ENCODE measurements at regions not wholly inside any gene's neighbourhood (a gene's known extent, or its start where the extent isn't known, plus 50 kb on each side); places are given as distances from the start of the nearest gene placed in this dataset.

DNA sequence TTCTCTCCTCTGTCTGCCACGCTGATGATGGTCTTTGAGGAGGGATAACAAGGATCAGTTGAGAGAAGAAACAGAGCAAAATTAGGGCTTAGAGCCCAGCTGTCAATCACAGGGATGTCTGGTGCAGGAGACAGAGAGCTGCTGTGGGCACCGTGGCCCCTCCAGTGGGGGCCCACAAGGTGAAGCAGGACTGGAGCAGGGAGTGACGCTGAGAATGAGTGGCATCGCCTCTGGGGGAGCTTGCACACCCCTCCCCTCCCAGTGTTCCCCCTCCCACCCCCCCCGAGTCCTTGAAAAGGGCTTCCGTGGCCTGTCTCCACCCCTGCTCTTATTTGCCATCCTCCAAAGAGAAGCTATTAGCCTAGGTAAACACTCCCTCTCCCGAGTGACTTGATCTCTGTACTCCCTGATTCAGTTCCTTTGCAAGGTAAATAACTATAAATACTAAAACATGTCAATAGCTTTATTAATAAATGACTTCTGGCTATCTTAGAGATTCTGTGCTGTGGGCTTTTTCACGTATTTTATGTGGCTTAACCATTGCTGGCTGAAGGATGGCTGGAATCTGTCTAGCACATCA, 440.0 kb downstream of the ZNF536 start:
- TF ChIP-seq GATA3 (IDR thresholded peaks at IDR 0.05; ENCODE audit: low read depth, low read length) (no peak), GATA2 (IDR thresholded peaks at IDR 0.05; ENCODE audit: low read depth, low read length) (no peak)

DNA sequence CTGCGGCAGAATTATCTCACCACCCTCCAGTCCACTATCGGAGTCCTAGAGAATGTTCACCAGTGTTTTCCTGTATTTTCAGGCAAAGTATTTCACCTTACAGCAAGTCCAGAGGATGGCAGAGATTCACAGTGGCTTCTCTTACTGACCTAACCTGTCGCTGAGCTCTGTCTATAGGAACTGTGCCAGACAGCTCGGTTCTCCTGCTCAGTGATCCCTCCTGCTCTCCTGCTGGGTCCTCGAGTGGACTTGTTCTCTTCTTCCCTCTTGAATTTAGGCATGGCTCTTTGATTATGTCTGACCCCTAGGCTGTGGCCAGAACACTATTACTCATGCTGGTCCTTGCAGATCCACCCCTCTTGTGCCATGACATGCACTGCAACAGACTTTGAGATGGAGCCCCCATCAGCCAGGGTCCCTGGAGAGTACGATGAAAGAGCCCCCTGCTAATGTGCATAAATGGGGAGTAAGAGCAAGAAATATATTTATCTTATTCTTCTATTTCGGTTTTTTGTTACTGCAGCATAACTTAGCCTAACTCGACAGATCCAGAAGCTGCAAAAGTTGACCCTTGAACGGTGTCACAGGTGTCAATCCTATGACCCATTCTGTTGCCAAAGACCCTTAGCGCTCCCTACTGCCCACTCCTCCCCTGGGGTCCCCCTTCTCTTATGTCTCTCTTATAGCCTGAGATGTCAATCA, 439.4 kb downstream of the ZNF536 start:
- TF ChIP-seq GATA2 (IDR thresholded peaks at IDR 0.05; ENCODE audit: low read depth, low read length), result no peak
- no peak for TF ChIP-seq GATA3 (IDR thresholded peaks at IDR 0.05; ENCODE audit: low read depth, low read length)

DNA sequence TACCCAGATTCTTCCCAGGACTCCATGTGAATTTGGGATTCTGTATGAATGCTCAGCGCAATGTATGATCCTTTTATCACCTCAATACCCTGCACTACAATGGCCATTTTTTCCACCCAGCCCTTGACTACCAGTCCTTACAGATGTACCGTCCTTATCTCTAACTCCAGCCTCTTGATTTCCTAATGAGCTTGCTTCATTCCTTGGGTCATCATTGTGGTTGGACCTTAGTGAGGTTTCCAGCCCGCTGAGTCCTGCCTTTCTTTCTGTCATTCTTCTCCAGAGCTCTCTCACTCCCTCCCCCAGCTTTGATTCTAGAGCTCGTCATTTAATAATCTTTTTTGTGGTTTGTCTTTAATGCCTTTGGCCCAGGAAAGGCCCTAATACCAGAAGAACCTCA, 438.5 kb downstream of the ZNF536 start:
- TF ChIP-seq GATA2 (IDR thresholded peaks at IDR 0.05; ENCODE audit: low read depth, low read length) (no peak), GATA3 (IDR thresholded peaks at IDR 0.05; ENCODE audit: low read depth, low read length) (no peak)

DNA sequence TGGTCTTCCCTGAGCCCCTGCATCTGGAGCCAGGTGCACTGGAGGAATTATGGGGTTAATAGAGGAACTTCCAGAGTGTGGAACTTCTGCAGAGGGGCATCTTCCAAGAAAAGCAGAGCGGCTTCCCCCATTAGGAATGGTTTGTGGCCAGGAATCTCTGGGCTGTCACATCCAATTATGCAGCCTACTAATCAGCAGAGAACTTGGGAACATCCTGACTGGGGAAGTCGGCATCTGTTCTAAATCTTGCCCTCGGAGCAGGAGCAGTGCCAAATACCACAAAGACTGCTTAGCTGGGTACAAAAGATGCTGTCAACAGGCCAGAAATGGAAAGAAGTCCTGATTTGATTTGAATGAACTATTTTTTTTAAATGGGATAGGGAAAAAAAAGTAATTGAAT, 435.1 kb downstream of the ZNF536 start:
- TF ChIP-seq GATA2 (IDR thresholded peaks at IDR 0.05; ENCODE audit: low read depth, low read length) (no peak), GATA3 (IDR thresholded peaks at IDR 0.05; ENCODE audit: low read depth, low read length) (no peak)

DNA sequence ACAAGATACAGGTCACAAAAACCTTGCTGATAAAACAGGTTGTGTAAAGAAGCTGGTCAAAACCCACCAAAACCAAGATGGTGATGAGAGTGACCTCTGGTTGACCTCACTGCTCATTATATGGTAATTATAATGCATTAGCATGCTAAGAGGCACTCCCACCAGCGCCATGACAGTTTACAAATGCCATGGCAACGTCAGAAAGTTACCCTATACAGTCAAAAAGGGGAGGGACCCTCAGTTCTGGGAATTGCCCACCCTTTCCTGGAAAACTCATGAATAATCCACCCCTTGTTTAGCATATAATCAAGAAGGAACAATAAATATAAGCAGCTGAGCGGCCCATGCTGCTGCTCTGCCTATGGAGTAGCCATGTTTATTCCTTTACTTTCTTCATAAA, 434.1 kb downstream of the ZNF536 start:
- TF ChIP-seq GATA3 (IDR thresholded peaks at IDR 0.05; ENCODE audit: low read depth, low read length) (no peak), GATA2 (IDR thresholded peaks at IDR 0.05; ENCODE audit: low read depth, low read length) (no peak)

DNA sequence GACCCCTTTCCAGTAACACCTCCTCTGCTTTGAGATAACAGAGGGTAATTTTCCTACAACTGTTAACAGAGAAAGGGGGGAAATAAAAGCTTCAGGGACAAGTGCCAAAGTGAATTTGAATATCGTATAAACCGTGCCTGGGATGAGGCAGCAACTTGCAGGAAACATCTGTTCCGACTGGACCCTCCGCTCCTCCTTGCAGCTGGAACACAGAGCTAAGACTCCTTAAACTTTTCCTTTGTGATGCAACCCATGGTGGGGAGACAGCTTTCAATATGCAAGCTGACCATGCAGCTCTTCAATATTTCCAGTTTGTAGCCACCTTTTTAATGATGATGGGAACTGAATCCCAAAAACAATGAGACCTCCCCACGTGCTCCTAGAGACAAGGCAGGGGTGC, 432.6 kb downstream of the ZNF536 start:
- TF ChIP-seq GATA3 (IDR thresholded peaks at IDR 0.05; ENCODE audit: low read depth, low read length), result no peak
- TF ChIP-seq GATA2 (IDR thresholded peaks at IDR 0.05; ENCODE audit: low read depth, low read length), result no peak

DNA sequence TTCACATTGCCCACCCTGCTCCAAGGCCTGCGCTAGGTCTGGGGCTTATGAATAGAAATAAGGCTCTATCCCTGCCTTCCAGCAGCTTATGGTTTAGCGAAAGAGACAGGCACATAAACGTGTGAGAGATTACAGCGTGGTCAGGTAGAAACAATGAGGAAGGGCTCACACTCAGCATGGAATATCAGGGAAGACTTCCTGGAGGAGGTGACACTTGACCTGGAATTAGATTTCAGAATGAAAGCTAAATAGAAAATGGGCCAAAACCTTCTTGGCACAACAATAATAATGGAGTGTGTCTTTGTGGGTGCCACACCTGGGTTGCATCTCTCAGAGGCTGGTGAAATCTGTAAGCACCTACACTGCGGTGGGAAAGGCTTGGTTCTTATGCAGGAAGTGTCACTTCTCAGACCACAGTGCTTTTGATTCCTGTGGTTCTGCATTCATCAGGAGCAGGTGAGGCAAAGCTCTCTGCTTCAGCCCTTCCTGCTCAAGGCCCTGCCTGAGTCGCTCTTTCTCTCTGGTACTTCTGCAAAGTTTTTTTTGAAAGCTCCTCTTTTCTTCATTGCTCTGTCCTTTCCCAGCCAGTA, 430.3 kb downstream of the ZNF536 start:
- no peak for TF ChIP-seq GATA2 (IDR thresholded peaks at IDR 0.05; ENCODE audit: low read depth, low read length)
- TF ChIP-seq GATA3 (IDR thresholded peaks at IDR 0.05; ENCODE audit: low read depth, low read length), result no peak

DNA sequence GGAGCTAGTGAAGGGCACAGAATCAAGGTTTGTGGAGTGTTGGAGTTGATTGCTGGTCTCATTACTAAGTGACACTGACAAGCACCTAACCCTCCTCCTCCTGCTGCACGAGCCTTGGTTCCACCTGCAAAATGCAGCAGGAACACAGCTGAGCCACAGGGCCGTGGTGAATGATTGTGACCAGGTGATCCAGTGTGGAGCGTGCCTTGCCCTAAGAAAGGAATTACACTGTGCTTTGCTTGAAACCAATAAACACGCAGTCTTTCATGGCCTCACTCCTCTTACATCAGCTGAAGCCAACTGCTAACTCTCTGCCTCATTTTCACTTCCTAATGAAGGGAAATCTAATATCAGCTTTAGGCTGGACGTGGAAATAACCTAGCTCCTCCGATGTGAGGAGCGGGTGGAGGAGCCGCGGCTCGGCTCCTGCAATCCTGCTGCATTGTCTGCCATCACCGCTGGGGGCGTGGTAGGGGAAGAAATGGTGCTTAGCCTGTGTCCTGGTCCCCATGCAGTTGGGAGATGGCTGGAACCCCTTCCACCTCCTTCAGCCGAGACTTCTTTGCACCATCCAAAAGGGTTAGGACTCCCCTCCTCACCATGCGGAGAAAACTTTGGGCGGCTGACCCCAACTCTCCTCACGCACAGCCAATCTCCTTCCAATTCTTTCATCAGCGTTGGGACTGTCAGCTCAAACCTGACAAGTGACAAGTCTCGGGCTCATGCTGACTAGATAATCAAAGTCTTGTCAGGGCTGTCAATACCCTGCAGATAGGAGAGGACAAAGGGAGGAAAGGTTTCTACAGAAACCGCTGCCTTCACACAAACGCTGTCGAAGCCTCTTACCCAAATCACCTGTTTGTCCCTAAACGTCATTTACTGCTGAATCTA, 427.9 kb downstream of the ZNF536 start:
- no peak for TF ChIP-seq GATA2 (IDR thresholded peaks at IDR 0.05; ENCODE audit: low read depth, low read length)
- TF ChIP-seq GATA3 (IDR thresholded peaks at IDR 0.05; ENCODE audit: low read depth, low read length), result no peak

DNA sequence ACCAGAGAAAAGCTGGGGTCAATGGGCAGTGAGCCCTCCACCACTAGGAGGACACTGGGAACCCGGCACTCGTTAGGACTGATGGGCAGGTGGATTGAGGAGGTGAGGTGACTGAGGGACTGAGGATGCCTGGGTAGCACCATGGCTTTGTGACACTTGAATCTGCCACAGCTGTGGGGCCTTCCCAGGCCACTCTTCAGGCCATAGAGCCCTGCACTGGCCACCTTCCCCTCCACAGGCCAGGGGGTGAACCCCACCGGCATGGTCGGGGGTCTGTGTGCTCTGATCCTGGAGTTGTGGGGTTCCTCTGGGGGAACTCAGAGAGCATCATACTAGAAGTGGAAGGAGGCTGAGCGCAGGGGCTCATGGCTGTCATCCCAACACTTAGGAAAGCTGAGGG, 423.5 kb downstream of the ZNF536 start:
- TF ChIP-seq GATA3 (IDR thresholded peaks at IDR 0.05; ENCODE audit: low read depth, low read length), result no peak
- no peak for TF ChIP-seq GATA2 (IDR thresholded peaks at IDR 0.05; ENCODE audit: low read depth, low read length)

DNA sequence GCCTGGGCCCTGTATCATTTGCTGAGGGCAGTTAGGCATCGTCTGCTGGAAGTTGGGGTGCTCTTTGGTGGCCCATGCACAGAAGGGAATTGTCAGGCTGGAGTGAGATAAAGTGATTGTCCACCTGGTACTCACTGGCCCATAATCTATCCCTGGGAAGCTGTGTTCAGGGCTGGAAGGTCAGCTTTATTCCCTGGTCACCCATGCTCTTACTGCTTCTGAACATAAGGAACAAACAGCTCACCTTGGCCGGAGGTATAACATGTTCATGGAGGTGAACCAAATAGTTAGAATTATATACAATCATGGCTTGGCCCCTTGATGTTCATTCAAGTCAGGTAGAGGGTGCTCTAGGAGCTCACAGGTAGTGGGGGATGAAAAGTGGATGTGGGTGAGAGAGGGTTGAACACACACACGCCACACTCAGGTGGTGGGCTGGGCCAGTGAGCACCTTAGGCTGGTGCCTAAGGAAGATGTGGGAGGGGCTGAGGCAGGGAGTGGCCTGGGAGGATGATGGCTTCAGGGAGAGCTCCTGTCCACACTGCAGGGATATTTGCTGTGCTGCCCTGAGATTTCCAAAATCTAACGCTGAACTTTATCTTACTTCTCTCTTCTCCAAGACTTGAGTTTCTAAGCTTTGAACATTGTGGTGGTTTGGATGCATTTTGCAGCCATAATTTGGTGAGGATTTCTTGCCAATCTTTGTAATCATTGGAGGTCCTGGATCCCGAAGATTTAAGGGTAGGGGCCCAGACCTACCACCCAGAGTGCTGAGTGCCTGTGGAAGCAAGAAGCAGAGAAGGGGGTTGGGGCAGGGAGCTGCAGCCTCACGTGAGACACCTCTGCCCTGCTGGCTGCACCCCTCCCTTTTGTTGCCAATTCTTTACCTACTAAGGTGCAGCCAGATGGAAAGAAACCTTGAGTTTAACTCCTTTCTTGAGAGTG, 420.6 kb downstream of the ZNF536 start:
- no peak for TF ChIP-seq GATA2 (IDR thresholded peaks at IDR 0.05; ENCODE audit: low read depth, low read length)

DNA sequence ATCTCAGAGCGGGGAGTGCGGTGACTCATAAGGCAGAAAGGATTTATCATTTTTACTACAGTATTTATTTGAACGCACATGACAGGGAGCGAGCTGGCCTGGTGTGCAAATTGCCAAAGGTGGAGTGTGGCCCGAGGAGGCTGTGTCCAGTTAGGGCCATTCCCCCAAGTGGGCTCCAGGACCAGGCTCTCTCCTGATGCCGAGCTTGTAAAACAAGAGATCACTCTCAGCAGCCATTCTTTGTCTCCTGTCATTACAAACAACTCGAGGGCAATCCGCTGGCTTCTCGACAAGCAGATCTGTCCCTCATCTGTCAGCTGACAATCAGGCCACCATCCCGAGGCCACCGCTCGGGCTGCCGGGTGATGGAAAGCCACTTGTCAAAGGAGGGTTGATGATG, 418.9 kb downstream of the ZNF536 start:
- TF ChIP-seq GATA2 (IDR thresholded peaks at IDR 0.05; ENCODE audit: low read depth, low read length) (no peak), GATA3 (IDR thresholded peaks at IDR 0.05; ENCODE audit: low read depth, low read length) (no peak)

DNA sequence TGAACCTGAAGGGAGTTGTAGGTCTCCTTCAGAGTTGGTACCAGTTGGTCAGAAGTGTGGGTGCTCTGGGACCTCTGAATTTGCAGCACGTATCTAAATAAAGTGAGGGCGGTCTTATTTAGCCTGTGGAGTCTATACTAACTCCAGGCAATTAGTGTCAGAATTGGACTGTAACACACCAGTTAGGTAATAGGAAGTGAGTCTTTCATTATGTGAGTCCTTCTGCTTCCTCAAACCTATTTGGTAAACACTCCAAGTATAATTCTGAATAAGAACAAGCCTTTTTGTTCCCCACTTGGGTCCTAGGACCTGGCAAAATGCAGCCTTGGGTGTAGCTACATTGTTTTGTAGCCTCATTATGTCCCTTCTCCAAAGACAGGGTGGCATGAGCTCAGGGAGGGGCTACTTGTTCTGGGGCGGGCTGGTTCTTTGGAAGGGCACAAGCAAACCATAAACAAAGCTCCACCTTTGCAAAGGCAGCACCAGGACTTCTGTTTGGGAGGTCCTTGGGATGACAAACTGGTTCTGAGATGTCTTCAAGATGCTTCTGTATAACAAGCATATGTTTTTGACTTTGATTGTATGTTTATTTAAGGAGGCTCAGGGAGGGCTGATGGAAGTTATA, 418.0 kb downstream of the ZNF536 start:
- TF ChIP-seq GATA2 (IDR thresholded peaks at IDR 0.05; ENCODE audit: low read depth, low read length) (no peak), GATA3 (IDR thresholded peaks at IDR 0.05; ENCODE audit: low read depth, low read length) (no peak)
